PC-3 (cell line): ENCODE measurements at regions not wholly inside any gene's neighbourhood (a gene's known extent, or its start where the extent isn't known, plus 50 kb on each side); places are given as distances from the start of the nearest gene placed in this dataset.

ENCODE experiments used
- ATAC-seq: fragments of 200-7000 bp; cut with Tn5 transposase; 2 replicates; pipeline ENCODE4 v1.9.1; 2020; ENCODE audit warnings: mild to moderate bottlenecking, moderate library complexity
- BruUV-seq: library from RNA; stranded (reverse); fragments of 400-500 nt; replicated peaks from 2 replicates; lab custom pipeline; 2021; lab: Mats Ljungman, UMichigan
- CTCF ChIA-PET: fragments of 300-600 bp; sonication (Branson Sonifier 250); formaldehyde crosslinking; loops from one replicate; lab custom pipeline; 2022; ENCODE audit warnings: antibody characterized with exemption; lab: Charles Lee
- POLR2A ChIA-PET: fragments of 300-600 bp; sonication (Branson Sonifier 250); formaldehyde crosslinking; loops from one replicate; lab custom pipeline; 2022; ENCODE audit warnings: antibody characterized with exemption; ENCODE audit not compliant: unreplicated experiment; lab: Charles Lee
- DNase-seq: peaks from one replicate; pipeline ENCODE4 v3.0.0-alpha.2; 2015
- H2AFZ ChIP-seq: fragments of 300-600 bp; sonication (generic); 2 replicates; pipeline ENCODE4 v1.6.0; 2016; ENCODE audit warnings: antibody characterized with exemption, low read length
- H3F3A ChIP-seq: fragments of 300-600 bp; sonication (generic); one replicate; pipeline ENCODE4 v1.6.0; 2017; ENCODE audit warnings: antibody characterized with exemption, low read length, control low read depth, mild to moderate bottlenecking; ENCODE audit not compliant: unreplicated experiment
- H3K27ac ChIP-seq: fragments of 300-600 bp; sonication (generic); 2 replicates; pipeline ENCODE4 v1.5.1; 2016; ENCODE audit warnings: mild to moderate bottlenecking, low read length
- H3K27me3 ChIP-seq: fragments of 300-600 bp; sonication (generic); 2 replicates; pipeline ENCODE4 v1.6.1; 2016; ENCODE audit warnings: low read length, mixed read lengths
- H3K36me3 ChIP-seq: fragments of 300-600 bp; sonication (generic); 2 replicates; pipeline ENCODE4 v1.6.1; 2016; ENCODE audit warnings: low read depth, mixed run types, low read length, mixed read lengths
- H3K4me1 ChIP-seq: fragments of 300-600 bp; sonication (generic); 2 replicates; pipeline ENCODE4 v1.5.1; 2016; ENCODE audit warnings: low read length; ENCODE audit not compliant: insufficient read depth
- H3K4me2 ChIP-seq: fragments of 300-600 bp; sonication (generic); 2 replicates; pipeline ENCODE4 v1.6.0; 2016; ENCODE audit warnings: low read length
- H3K4me3 ChIP-seq: fragments of 300-600 bp; sonication (generic); 2 replicates; pipeline ENCODE4 v1.5.1; 2016; ENCODE audit warnings: mild to moderate bottlenecking, low read length, mixed read lengths
- H3K79me2 ChIP-seq: fragments of 300-600 bp; sonication (generic); 2 replicates; pipeline ENCODE4 v1.6.1; 2017; ENCODE audit warnings: low read length, mixed read lengths
- H3K9ac ChIP-seq: fragments of 300-600 bp; sonication (generic); 2 replicates; pipeline ENCODE4 v1.6.0; 2016; ENCODE audit warnings: mild to moderate bottlenecking, low read length
- H3K9me2 ChIP-seq: fragments of 300-600 bp; sonication (generic); replicated peaks from 2 replicates; pipeline ENCODE4 v1.6.1; 2016; ENCODE audit warnings: mixed run types, low read length, mixed read lengths
- H3K9me3 ChIP-seq: fragments of 300-600 bp; sonication (generic); 2 replicates; pipeline ENCODE4 v1.6.1; 2016; ENCODE audit warnings: low read length, mixed read lengths
- H4K20me1 ChIP-seq: fragments of 300-600 bp; sonication (generic); 2 replicates; pipeline ENCODE4 v1.6.1; 2016; ENCODE audit warnings: low read length, mixed read lengths
- EZH2 ChIP-seq: fragments of 300-600 bp; sonication (generic); IDR thresholded peaks from one replicate; pipeline ENCODE4 v1.6.1; 2017; ENCODE audit warnings: antibody characterized with exemption, mild to moderate bottlenecking, low read length; ENCODE audit not compliant: unreplicated experiment
- EZH2phosphoT487 ChIP-seq: fragments of 300-600 bp; sonication (generic); IDR thresholded peaks from 2 replicates; pipeline ENCODE4 v1.6.1; 2018; ENCODE audit warnings: mild to moderate bottlenecking, antibody characterized with exemption, low read length, borderline replicate concordance
- intact Hi-C: fragments of 100-400 bp; cut with micrococcal nuclease; formaldehyde crosslinking; loops from 2 replicates; pipeline ENCODE4 v1.9.0; 2023
- TF ChIP-seq, protein P1 (sequence below): fragments of 300-600 bp; sonication (generic); conservative IDR thresholded peaks from 2 replicates; pipeline ENCODE4 v1.5.1; 2017; ENCODE audit warnings: antibody characterized with exemption, low read depth, mild to moderate bottlenecking, low read length

DNA sequence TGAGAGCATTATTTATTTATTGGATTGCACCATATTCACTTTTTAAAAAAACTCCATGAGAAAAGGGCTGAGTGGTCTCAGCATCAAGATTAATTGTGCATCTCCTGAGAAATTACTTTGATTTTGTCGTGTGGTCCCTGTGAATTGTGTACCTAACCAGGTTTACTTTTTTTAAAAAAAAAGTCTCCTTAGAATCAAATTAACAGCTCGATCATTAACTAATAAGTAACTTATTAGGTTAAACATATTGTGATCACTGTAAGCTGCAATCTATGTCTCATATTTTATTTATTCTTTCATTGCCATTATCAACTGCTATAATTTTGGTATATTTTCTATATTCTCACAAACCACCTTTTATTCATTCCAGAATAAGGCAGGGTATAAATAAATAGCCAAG, 318.2 kb downstream of the ADCYAP1 start:
- BruUV-seq = no TSS peak
- no peak for DNase-seq
- Histone ChIP-seq H3K27me3 (no peaks in the 10 kb centered on the region), H3K79me2 (no peaks in the 10 kb centered on the region), H3K9me2 (no peaks in the 10 kb centered on the region), H3K36me3 (no peaks in the 10 kb centered on the region), H3K27ac (no peak overlapping the region), H2AFZ (no peak overlapping the region), H3K4me1 (peaks cover 9% of the 10 kb centered on the region; the same call in 1 of the 2 replicates), H4K20me1 (no peaks in the 10 kb centered on the region), H3K9ac (no peak overlapping the region), H3K4me2 (no peak overlapping the region), H3F3A (no peaks in the 10 kb centered on the region), H3K9me3 (no peaks in the 10 kb centered on the region), H3K4me3 (no peak overlapping the region)
- no peak for ATAC-seq
- intact Hi-C loops = no loop called here
- TF ChIP-seq EZH2phosphoT487 = no peak
- no peak for TF ChIP-seq EZH2
- TF ChIP-seq, protein P1, sequence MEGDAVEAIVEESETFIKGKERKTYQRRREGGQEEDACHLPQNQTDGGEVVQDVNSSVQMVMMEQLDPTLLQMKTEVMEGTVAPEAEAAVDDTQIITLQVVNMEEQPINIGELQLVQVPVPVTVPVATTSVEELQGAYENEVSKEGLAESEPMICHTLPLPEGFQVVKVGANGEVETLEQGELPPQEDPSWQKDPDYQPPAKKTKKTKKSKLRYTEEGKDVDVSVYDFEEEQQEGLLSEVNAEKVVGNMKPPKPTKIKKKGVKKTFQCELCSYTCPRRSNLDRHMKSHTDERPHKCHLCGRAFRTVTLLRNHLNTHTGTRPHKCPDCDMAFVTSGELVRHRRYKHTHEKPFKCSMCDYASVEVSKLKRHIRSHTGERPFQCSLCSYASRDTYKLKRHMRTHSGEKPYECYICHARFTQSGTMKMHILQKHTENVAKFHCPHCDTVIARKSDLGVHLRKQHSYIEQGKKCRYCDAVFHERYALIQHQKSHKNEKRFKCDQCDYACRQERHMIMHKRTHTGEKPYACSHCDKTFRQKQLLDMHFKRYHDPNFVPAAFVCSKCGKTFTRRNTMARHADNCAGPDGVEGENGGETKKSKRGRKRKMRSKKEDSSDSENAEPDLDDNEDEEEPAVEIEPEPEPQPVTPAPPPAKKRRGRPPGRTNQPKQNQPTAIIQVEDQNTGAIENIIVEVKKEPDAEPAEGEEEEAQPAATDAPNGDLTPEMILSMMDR = no peak
- ChIA-PET CTCF (no interaction called here), POLR2A (no interaction called here)

GRCh38 chr18:1227025-1227424, 322.4 kb downstream of the ADCYAP1 start:
- Histone ChIP-seq H3K79me2 (no peaks in the 10 kb centered on the region), H3K9ac (no peak overlapping the region), H3K36me3 (no peaks in the 10 kb centered on the region), H4K20me1 (no peaks in the 10 kb centered on the region), H3K4me2 (no peak overlapping the region), H3K9me2 (no peaks in the 10 kb centered on the region), H3F3A (no peaks in the 10 kb centered on the region), H3K4me3 (no peak overlapping the region), H3K27ac (no peak overlapping the region), H2AFZ (no peak overlapping the region), H3K9me3 (no peaks in the 10 kb centered on the region), H3K4me1 (peaks cover 3% of the 10 kb centered on the region; the same call in 1 of the 2 replicates), H3K27me3 (no peaks in the 10 kb centered on the region)
- no TSS peak for BruUV-seq
- DNase-seq = no peak
- ChIA-PET CTCF (no interaction called here), POLR2A (no interaction called here)
- intact Hi-C loops = no loop called here
- TF ChIP-seq, protein P1 = no peak
- TF ChIP-seq EZH2phosphoT487 = no peak
- no peak for TF ChIP-seq EZH2
- ATAC-seq = no peak

- H3K9ac ChIP-seq = no peak overlapping the region
- ChIA-PET CTCF (no interaction called here), POLR2A (no interaction called here)
- TF ChIP-seq, protein P1 = no peak
- no peak for TF ChIP-seq EZH2phosphoT487
- no peak for TF ChIP-seq EZH2
- H4K20me1 ChIP-seq = no peaks in the 10 kb centered on the region
- H3K27me3 ChIP-seq = no peaks in the 10 kb centered on the region
- H3K79me2 ChIP-seq = no peaks in the 10 kb centered on the region
- ATAC-seq = no peak
- BruUV-seq = no TSS peak
- no peak overlapping the region for H3K4me3 ChIP-seq
- H3K9me2 ChIP-seq = no peaks in the 10 kb centered on the region
- no peaks in the 10 kb centered on the region for H3K36me3 ChIP-seq
- H3K27ac ChIP-seq = no peak overlapping the region
- peaks cover 6% of the 10 kb centered on the region; the same call in 1 of the 2 replicates for H3K9me3 ChIP-seq
- no peaks in the 10 kb centered on the region for H3F3A ChIP-seq
- H3K4me1 ChIP-seq = no peaks in the 10 kb centered on the region
- intact Hi-C loops = no loop called here
- no peak overlapping the region for H3K4me2 ChIP-seq
- DNase-seq = no peak
- no peak overlapping the region for H2AFZ ChIP-seq
Observed at GRCh38 chr18:1229634-1230033, 325.0 kb downstream of the ADCYAP1 start.
